LoVo (cell line): ENCODE measurements at regions not wholly inside any gene's neighbourhood (a gene's known extent, or its start where the extent isn't known, plus 50 kb on each side); places are given as distances from the start of the nearest gene placed in this dataset.
"Not testable (repeated sequence)": the region's sequence is repeated elsewhere in the genome, so short reads cannot be mapped to it uniquely, and the experiment has no call there.

Experiments used
- DNase-seq: peaks from one replicate; pipeline ENCODE4 v3.0.0-alpha.2; 2016; ENCODE audit warnings: low spot score

DNA sequence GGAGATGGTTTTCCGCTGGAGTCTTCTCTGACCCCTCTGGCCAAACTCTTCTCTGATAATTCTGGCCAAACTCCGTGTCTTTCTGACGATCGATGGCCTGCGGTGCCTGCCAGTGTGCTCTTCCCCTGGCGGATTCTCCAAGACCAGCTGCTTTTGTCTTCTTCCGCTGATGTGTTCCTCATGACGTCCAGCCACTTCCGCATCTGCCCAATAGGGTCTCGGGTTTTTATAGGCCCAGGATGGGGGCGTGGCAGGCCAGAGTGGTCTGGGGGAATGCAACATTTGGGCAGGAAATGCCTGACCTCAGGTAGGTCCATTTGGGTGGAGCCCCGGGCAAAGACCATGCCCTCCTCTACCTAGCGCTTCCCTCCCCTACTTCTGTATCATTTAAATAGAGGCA, 1542.1 kb downstream of the STIM2 start:
- no peak for DNase-seq

- no peak for DNase-seq
Observed at GRCh38 chr4:28421221-28421620, 1560.6 kb downstream of the STIM2 start.

DNA sequence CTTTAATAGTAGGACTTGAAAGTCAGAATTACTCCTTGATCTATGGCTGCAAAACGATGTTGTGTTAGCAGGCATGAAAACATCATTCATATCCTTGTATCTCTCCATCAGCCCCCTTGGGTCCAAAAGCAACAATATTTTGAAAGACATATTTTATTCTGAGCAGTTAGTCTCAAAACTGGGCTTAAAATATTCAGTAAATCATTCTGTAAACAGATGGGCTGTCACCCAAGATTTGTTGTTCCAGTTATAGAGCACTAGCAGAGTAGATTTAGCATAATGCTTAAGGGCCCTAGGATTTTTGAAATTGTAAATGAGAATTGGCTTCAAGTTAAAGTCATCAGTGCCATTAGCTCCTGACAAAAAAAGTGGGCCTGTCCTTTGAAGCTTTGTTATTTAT, 1565.6 kb downstream of the STIM2 start:
- DNase-seq, result no peak

GRCh38 chr4:28427306-28428085, 1566.9 kb downstream of the STIM2 start:
- DNase-seq, result no peak

DNA sequence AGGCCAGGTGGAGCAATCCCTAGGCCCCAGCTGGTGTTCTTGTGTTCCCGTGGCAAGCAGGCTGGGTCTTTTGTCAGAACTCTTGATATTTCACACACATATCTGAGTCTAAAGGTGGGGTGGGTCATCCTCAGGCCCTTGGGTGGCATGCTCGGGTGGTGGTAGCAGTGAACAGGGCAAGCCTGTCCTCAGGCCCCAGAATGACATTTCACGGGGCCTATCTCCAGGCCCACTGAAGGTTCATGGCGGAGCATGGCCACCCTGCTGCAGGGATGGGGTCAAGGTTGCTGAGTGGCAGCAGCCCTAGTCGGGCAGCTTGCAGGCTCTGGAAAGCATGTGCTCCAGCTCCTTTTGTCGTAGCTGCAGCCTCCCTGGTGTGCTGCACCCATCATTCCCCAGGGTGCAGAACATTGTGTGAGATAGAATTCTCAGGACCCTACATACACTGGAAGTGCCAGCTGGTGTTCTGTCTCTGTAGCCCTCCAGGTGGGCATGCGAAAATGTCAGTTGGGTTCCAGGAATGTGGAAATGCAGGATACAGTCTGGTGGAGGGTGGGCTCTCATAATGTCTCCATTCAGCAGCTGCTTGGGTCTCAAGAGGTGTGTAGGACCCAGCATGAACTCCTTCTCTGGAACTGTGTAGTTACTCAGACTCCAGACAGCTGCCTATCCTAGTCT, 1571.8 kb downstream of the STIM2 start:
- no peak for DNase-seq

GRCh38 chr4:28435314-28435713, 1574.7 kb downstream of the STIM2 start:
- DNase-seq, result no peak

DNA sequence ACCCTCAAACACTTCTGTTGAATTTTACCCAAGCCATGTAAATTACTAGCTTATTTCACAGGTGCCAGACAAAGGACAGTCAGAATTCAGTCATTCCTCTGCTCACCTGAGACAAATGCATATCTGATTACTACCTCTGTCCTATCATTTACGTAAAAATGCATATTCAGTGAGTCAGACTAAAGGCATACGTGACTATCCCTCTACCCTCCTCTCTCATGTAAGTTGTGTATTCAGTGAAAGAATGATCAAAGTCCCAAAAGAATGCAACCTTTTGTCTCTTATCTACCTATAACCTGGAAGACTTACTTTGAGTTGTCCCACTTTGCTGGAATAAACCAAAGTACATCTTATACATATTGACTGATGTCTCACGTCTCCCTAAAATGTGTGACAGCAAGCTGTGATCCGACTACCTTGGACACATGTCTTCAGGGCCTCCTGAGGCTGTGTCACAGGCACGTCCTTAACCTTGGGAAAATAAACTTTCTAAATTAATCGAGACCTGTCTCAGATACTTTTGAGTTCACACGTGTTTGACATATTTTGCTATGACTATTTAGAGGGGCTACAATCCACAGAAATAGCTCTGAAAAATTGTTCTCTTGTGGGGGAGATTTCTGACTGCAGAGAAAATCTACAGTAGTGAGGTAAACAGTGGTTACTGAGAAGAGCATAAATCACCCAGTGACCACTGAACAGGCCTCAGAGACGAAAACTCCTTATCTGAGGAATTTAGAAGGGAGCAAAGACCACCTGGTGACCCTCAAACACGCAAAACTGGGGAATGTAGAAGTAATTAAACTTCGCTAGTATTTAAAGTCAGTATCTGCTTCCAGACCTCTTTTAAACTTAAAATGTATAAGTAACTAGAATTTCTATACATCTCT, 1575.8 kb downstream of the STIM2 start:
- DNase-seq, result no peak

GRCh38 chr4:28443371-28443770, 1582.7 kb downstream of the STIM2 start:
- DNase-seq, result no peak

GRCh38 chr4:28443801-28444412, 1583.3 kb downstream of the STIM2 start:
- DNase-seq, result no peak

DNA sequence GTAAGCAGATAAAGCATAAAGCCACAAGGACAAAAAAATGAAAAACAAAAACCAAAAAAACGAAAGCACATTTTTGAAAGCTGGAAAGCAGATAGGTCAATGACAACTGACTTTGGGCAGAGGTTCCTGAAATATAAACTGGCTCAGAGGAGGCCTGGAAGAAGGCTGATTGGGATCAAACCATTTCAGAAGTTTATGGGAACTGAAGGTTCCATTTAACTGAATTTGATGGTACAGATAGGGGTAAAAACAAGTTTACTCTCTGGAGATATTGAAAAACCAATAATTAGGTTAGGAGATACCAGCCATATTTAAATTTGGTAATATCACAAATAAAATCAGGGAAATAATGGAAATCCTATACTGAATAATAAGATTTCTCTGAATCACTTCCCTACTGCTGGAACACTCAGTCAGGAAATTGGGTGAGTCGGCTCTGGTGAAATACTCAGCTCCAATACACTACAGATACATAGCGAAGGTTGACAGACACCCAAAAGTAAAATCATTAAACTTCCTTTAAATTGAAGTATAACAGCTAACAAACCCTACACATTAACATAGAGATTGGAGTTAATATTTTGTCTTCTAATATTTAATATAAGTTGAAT, 1584.3 kb downstream of the STIM2 start:
- no peak for DNase-seq

DNA sequence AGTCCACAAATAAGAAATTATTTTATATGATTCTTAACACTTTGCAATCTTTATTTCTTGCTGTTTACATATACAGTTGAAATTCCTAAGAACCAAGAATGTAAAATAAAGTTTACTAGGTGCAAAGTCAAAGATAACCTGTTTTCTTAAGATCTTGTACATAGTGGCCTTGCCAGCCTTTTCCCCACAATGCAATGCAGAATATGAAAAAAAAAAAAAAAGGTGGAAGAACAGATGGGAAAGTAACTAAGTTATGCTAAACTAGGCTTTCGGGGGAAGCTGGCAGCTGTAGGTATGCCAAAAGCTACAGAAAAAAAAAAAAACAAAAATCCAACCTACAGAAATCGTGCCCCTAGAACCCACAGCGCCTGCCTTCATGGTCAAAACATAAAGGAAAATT, 1588.4 kb downstream of the STIM2 start:
- no peak for DNase-seq

- no peak for DNase-seq
Observed at GRCh38 chr4:28451346-28451745, 1590.7 kb downstream of the STIM2 start.

DNA sequence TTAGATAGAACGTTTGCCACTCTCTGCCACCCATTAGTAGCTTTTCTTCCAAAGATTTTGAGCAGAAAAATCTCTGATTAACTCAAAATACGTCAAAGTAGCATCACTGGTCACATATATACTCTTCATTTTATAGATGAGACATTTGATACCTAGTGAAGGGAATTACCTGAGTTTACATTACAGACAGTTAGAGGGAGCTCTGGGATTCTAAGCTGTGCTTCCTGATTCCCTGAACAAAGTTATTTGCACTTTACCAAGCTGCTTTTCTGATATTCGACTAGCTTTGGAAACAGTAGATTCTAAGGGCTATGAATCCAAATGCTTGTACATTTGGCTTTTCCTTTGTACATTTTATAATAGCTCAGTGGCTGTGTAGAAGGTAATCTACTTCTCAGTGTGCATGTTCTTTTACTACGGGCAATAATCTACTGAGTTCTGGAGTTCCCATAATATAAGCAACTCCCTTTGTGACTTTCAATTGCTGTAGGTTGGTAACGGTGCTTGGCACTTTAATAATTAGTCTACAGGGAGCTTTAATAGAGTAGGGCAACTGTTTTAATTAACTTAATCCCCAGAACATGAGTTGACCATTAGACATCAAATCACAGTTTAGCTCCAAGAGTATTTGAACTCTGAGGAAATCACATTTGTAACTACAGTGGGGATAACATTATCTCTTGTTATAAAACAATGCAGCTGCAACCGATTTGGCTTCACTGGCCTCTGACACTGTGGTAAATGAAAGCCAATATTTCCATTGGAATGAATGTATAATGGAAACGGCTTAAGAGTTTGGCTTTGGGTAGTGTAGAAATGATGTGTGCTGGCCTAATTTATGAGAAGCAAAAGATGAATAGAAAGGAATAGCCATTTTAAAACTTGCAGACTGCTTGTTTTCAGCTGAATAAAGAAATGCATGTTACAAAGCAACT, 1602.4 kb downstream of the STIM2 start:
- DNase-seq, result no peak

DNA sequence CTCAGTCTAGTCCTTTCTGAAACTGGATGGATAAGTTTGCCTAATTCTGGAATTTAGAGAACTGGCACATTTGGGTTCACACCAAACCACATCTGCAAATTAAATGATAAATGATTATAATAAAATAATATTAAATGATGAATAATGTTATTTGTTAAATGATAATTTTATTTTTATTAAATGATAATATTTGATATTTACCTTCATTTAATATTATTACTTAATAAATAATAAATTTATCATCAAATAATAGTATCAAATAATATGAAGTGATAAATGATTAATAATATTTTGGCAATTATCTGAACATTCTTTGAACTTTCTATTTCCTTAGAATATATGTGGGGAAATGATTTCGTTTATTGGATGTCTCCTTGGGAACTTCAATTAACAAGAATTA, 1604.2 kb downstream of the STIM2 start:
- DNase-seq, result no peak

DNA sequence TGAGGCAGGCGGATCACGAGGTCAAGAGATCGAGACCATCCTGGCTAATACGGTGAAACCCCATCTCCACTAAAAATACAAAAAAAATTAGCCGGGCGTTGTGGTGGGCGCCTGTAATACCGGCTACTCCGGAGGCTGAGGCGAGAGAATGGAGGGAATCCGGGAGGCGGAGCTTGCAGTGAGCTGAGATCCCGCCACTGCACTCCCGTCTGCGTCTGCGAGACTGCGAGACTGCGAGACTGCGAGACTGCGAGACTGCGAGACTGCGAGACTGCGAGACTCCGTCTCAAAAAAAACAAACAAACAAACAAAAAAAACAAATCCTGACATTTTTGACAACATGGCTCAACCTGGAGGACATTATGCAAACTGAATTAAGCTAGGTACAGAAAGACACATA, 1606.2 kb downstream of the STIM2 start:
- DNase-seq, result not testable (repeated sequence)

DNA sequence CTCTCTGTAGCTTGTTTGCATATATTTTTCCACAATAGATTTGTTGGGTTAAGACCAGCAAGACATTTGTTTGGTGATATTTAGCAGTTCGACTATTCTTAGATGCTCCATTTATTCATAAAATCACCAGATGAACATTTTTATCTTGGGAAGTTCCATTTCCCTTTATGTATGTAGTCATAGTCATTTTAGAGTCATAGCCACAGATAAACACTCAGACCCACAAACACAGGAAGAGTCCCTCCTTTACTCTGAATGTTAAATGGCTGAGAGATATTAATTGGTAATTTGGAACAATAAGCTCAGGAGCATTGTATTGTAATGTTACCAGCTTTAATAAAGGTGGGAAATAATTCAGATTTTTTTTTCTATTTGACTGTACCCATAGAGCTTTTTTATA, 1608.7 kb downstream of the STIM2 start:
- no peak for DNase-seq

DNA sequence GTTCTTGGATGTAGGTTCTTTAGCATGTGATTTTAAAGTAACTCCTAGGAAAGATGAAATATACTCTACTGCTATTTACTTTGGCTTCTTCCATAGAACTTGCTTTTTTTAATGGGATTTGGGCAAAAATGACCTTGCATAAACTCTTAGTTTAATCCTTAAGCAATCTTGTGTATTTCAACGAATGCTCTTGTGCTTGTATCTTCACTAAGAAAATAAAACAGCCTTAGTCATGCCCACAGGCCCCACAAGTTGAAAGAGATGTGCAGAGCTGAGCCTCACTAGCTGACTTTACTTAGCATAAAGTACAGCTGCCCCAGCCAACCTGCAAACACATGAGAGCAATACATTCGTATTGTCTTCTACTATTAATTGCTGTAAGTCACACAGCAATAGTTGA, 1609.2 kb downstream of the STIM2 start:
- DNase-seq, result no peak

- DNase-seq, result no peak
Observed at GRCh38 chr4:28475381-28475780, 1614.7 kb downstream of the STIM2 start.

DNA sequence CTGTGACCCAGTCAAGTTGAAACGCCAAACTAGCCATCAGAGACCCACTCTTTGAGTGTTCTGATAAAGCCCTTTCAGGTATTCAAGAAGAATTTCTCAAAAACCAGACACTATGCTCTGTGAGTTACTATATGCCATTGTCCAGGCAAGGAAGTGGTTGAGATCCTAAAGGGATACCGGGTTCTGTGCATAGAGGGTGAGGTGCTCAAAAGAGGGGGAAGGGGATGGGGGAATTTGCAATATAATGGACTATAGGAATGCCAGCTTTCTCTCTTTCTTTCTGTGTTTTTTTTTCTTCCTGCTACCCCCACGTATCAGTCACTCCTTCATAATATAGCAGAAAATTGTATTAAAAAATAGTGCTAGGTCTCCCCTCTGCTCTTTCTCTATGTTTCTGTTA, 1619.0 kb downstream of the STIM2 start:
- DNase-seq, result no peak

DNA sequence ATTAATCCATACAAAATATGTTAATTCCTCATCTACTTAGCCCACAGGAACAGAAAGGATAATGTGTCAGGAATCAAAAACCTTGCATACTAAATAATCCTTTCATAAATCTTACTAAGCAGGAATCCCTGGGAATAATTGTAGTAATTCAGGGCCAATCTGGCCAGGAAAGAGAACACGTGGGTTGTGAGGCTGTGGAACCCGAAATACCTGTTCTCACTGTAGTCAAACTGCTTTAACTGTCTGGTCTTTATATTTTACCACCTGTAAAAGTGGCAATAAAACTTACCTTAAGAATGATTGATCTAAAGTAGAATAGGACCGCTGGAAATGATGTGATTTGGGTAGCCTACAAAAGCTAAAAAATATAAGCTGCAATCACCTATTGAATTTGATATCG, 1620.9 kb downstream of the STIM2 start:
- no peak for DNase-seq
